ENCODE measurements at regions not wholly inside any gene's neighbourhood (a gene's known extent, or its start where the extent isn't known, plus 50 kb on each side); places are given as distances from the start of the nearest gene placed in this dataset.
"Not testable (repeated sequence)": the region's sequence is repeated elsewhere in the genome, so short reads cannot be mapped to it uniquely, and the experiment has no call there.

DNA sequence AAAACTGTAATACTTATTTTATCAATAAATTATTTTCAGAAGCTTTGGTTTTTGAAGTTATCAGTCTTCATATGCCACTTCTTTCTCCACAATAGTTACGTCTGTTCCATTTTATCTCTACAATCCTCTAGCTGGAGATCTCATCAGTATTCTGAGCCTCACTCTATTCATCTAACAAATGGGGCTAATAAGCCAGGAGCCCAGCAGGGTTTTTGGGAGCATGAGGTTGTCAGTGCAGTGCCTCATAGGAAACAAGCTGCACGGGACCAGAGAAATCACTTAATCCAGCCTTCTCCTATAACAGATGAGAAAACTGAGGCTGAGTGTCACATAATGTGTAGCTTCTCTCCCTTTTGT is 501.9 kb upstream of the RGS6 start:
- no peak for DNase-seq (ENCODE audit: low spot score)

DNA sequence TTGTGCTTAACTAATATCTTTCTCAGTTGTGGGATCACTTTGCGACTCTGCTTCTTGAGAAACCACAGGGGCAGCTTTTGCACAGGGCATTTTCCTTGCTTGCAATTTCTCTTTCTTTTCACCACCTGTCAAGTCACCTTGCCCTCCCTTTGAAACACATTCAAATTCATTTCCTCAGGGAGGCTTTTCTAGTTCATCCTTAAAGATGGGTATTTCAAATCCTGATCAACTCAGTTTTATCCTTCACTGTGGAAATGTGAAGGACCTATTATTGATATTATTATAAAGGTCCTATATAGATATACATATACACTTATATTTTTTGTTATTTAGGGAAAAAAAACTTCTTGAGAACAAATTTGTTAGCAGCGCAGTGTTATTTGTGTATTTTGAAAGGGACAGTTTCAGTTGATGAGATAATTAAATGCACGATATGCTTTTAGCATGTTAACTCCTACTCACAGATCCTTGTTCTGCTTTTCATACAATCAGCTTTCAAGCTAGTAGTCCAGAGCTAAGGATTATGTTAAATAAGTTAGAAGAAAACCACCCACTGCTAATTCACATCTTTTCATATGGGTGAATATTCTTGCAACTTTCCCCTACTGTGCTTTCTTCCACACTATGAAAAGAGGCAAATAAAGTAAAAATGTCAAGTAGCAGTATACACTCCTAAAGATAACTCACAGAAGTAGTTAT is 501.4 kb upstream of the RGS6 start:
- DNase-seq (ENCODE audit: low spot score) = no peak

DNA sequence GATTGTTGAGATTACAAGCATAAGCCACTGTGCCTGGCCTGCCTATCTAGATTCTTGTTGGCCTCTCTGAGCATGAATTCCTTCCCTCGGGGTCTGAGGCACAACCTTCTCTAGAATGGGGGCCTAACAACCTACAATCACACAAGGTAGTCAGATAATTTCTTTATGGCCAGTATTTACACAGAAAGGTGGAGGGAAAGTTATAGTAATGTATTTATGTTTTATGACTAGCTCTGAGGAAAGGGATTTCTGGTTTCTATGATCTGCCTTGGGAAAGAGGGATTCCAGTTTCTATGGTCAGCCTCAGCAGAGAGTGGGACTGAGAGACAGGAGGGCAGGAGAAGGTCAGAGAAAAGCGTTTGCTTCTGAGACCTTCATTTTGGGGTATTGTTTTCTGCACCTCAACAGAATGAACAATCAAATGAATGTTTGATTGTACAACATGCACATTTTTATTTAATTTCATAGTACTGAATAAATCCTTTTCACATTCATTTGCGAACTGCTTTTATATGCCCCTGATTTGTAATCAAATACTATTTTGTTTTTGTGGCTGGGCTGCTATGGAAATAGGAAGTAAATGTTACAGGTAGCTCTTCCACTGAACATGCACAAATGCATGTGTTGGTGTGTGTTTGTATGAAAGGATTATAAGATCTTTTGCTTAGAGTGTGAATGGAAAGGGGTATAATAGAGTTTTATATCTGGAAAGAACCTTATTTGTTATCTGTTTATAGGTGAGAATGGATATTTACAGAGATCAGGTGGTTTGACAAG is 499.7 kb upstream of the RGS6 start:
- DNase-seq (ENCODE audit: low spot score) = no peak

DNA sequence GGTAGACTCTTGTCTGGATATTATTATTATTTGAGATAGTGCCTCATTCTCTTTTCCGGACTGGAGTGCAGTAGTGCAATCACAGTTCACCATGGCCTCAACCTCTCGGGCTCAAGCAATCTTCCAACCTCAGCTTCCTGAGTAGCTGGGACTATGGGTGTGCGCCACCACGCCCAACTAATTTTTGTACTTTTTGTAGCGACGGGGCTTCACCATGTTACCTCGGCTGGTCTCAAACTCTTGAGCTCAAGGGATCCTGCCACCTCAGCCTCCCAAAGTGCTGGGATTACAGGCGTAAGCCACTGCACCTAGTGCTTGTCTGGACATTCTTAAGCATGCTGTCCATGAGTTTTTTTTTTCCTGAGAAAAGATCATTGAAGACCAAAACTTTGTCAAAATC is 498.9 kb upstream of the RGS6 start:
- DNase-seq (ENCODE audit: low spot score) = no peak

DNA sequence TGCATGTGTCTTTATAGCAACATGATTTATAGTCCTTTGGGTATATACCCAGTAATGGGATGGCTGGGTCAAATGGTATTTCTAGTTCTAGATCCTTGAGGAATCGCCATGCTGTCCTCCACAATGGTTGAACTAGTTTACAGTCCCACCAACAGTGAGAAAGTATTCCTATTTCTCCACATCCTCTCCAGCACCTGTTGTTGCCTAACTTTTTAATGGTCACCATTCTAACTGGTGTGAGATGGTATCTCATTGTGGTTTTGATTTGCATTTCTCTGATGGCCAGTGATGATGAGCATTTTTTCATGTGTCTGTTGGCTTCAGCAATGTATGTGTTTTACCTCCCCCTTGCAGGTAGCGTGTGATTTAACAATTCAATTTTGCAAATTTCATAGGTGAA is 496.6 kb upstream of the RGS6 start:
- DNase-seq (ENCODE audit: low spot score) = not testable (repeated sequence)

DNA sequence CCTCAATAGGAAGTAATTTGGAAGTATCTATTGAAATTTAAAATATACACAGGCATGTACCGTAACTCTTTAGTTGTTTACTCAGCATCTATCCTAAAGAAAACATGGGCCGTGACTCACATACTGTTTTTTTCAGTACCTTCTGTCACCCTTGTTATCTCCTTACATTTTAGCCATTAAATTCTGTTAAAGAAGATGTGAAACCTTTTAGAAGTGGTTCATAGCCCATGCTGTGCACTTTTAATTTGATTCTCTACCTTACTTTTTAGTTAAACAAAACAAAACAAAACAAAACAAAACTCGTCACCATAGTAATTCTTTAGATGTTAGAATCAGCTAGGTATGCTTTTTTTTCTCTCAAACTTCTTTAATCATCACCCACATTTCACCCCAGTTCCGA is 494.4 kb upstream of the RGS6 start:
- no peak for DNase-seq (ENCODE audit: low spot score)

DNA sequence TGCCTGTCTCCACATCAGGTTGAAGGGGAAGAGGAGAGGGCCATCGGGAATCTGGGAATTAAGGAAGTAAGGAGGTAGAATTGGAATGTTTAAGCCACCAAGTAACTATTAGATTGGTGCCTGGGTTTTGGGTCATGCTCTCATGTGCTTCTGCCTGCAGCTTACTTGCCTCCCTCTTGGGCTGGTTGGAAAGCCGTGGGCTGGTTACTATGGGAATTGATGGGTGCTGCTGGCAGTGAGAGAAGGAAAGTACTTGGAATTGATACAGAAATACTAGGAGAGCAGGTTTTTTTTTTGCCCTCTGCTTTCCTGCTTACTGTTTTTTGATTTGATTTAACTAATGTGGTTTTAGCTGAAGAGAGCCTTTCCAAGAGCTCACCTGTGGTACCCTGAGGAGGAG is 493.5 kb upstream of the RGS6 start:
- no peak for DNase-seq (ENCODE audit: low spot score)

DNA sequence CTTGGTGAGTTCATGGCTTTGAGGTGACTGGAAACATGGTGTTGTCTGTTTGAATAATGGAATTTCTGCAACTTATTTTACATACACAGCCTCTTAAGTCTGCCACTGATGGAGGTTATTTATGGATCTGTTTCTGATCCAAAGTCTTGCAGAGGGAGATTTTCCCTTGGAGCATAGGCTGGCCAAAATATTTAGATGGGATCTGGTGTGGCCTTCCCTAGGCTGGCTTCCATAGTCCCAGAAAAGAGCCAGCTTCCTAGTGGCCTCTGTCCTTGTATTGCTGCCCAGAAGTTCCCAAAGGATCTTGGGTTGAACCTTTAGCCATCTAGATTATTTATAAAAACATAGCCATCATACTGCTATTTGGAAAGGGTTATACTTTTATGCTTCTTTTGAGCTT is 491.1 kb upstream of the RGS6 start:
- no peak for DNase-seq (ENCODE audit: low spot score)

DNA sequence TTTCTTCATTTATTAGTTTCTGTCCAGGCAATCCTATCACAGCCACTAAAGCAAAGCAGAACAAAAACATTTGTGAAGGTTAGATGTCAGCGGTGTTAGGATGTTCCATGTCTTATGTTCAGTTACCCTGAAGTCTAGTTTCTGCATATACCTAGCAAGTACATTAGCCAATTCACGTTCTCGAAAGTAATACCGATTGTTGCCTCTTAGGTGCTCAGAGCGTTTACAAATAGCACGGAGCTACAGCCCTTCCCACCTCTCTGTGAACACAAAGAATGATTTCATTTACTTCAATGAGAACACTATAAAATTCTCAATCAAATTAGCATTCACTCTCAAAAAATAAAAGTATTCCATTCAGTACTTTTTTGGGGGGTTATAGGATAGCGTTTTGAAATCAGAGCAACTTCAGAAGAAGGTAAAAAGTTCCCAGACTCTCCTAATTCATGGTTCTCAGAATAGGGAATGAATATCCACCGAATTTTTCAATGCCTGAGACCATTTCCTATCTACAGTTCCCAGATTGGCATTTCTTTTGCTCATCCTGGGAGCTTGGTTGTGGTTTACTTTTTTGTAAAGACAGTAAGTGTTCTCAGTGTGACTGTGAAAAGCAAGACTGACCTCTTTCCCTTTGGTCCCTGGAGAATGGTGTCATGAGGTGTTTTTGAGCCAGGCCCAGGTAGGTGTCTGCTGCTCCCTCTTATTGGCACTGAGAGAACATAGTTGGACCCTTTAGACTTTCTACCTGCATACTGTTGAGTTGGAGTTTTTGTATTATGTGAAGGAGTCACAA is 488.0 kb upstream of the RGS6 start:
- DNase-seq (ENCODE audit: low spot score) = no peak

DNA sequence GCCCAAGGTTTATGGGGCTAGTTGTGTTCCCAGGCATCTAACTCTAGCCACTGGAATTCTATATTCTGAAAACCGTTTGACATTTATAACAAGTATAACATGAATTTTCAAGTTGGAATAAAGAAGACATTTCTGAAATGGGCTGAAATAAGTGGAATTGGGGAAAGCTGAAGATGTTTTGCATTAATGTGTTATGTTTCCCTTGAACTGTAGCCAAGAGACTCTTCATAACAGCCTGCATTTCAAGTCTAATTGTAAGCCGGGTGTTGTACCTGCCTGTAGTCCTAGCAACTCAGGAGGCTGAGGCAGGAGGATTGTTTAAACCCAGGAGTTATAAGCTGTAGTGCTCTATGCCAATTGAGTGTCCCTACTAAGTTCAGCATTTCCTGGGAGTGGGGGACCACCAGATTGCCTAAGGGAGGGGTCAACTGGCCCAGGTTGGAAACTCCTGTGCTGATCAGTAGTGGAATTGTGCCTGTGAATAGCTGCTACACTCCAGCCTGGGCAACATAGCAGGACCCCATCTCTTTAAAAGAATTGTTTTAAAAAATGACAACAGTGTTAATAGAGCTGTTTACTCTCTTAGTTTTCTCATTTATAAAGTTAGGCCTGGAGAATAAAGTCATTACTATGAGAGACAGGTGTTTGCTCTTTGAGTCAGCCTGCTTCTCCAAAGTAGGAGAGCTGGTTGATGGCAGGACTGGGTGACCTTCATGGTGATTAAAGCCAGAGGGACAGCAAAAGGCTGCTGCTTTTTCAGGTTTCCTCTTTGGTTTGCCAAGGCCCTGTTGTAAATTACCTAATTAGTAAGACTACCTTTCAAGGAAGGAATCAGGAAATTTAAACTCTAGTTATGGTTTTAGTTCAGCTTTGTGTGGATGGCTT is 483.6 kb upstream of the RGS6 start:
- no peak for DNase-seq (ENCODE audit: low spot score)

DNA sequence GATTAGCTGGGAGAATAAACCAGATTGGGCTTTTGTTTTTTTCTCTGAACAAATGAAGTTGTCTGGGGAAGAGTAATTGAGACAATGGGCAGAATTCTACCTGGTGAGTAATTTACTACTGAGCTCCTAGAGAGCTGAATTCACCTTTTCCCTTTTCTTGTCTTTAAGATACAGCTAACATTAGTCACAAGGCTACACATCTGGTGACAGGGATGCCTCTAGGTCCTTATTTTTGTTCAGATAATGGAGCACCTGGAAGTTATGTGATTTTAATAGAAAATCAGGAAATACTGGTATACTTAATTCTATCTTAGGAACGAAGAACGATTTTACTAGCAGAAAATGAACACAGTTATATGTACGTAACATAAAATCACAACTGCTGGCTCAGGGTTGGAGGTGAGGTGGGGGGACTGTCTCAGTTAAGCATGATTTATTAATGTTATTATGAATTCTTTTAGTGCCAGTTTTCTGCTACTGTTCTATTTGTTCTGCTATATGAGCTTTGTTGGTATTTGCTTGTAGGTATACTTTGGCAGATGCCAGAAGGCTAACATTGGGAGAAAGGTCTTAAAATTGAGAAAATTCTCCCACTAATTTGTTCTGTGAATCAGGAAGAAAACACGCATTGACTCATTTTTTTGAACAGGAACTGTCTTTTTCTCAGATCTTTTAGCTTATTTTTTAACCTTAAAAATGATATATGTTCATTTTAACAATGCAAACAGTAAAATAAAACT is 482.7 kb upstream of the RGS6 start:
- DNase-seq (ENCODE audit: low spot score) = no peak

DNA sequence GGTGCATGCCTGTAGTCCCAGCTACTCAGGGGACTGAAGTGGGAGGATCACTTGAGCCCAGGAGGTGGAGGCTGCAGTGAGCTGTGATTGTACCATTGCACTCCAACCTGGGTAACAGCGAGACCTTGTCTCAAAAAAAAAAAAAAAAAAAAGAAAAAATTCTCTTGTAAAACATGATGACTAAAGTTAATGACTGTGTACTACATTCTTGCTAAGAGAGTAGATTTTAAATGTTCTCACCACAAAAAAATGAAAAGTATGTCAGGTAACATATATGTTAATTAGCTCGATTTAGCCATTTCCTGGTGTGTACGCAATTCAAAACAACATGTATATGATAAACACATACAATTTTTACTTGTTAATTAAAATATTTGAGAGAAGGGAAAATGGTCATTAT is 480.7 kb upstream of the RGS6 start:
- DNase-seq (ENCODE audit: low spot score) = no peak

DNA sequence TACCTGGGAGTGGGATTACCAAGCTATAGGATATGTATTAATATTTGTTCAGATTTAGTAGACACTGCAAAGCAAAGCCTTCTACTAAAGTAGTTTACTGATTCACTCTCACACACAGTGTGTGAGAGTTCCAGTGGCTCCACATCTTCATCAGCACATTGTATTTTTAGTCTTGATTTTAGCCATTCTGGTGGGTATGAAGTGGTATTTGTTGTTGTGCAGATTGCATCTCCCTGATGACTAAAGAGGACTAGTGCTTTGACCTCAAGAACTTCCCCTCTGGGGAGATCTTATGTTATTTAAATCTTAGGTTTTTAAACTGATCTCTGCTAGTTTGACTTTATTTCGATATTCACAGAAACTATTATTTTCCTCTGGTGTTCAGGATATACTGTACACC is 479.7 kb upstream of the RGS6 start:
- no peak for DNase-seq (ENCODE audit: low spot score)

DNA sequence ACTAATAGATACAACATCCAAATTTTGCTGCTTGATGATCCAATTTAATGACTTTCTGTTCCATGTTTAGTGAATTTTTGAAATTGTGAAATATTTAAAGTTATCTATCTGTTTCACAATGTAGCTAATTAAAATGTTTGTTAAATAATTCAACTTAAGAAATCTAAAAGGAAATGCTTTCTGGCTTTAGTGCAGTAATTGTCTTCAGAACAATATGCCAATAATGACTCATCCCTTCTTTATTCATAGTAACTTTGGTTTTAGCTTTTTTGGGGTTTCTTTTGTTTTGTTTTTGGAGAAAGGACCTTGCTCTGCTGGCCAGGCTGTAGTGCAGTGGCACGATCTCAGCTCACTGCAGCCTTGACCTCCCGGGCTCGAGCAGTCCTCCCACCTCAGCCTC is 479.2 kb upstream of the RGS6 start:
- no peak for DNase-seq (ENCODE audit: low spot score)

DNA sequence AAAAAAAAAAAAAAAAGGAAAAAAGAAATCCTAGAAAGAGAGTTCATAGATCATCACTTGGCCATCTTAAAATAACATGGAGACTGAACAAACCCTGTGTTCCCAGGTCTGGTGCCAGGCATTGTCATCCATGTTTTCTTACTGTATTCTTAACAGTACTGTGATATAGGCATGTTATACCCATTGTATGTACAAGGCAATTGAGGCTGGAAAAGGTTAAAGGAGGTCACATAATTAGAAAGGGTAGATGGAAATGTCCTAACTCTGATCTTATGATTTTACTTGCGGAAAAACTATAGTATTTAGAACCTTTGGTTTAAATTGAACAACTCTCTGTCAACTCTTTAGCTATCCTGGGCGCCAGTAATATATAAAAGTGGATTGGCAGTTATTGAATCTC is 478.2 kb upstream of the RGS6 start:
- DNase-seq (ENCODE audit: low spot score) = no peak

DNA sequence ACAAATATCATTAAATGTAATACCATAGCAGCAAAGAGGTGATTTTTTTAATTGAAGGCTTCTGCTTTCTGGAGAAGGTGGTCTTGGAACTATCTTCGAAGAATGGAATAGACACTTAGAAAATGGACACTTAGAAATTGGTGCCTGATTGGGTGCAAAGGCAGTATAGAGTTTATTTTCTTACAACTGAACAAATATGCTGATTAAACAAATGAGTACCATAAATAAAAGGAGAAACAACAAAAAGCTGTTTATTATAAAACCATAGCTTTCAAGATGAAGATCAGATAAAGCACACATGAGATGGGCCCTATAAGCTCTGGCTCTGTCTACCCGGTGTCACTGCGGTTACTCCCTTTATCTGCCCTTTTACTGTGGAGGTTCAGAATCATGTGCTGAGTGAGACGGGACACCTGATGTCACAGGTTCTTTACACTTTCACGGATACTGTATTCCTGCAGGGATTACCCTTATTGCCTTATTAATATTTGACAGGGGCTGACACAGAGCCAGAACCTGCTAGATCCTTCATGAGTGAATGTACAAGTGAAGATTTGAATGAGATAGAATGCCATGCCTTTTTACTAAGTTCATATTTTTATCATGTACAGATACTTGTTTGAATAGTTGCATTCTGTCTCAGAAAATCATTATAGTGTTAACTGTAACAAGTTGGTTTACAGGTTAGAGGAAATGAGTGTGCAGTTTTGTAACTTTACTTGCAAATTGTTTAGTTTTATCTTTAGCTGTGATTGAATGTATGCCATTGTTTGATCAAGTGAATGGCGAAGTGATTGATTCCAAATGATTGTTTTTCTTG is 477.5 kb upstream of the RGS6 start:
- no peak for DNase-seq (ENCODE audit: low spot score)

DNA sequence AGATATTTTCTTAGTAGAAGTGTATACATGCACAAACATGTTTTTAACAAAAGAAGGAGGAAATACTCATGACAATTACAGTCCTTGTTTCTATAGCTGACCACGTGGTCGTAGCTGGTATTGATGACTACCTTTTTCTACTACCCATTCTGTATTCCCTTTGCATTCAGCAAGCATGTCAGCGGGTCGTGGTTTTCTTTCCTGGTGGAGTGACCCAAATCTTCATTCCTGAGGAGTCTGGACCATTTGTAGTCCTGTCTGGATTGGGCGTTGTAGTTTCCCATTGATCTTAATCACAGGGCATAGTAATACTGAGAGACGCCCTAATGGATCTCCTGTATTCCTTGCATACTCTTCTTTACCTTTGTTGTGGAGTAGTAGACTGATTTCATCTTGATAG is 472.1 kb upstream of the RGS6 start:
- no peak for DNase-seq (ENCODE audit: low spot score)

DNA sequence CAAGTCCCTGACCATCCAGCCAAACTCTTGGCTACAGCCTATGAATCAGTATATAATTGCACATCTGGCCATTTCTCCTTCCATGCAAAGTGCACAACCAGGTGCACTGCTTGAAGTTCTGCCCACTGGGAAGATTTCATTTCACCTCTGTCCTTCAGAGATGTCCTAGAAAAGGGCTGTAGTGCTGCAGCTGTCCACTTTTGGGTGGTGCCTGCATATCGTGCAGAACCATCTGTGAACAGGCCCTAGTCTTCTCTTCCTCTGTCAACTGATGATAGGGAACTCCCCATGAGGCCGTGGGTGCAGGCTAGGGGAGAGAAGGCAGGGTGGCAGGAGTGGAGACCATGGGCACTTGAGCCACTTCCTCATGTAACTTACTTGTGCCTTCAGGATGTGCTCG is 470.6 kb upstream of the RGS6 start:
- not testable (repeated sequence) for DNase-seq (ENCODE audit: low spot score)

DNA sequence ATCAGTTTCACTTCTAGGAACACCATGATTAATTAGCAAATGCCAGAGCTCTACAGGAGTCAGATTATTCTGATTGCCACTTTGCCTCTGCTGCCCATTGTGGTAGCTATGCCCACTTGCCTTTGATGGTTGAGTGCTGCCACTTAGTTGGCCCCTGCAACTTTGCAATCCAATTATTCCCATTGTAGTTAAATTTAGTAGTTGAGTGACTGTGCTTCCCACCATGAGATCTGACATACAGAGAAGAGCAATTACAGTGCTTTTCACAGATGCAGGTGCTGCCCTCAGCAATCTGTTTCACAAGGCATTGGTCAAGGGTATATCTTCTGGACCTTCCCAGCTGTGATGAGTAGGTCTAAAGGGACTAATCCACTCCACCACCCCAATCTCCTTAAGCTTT is 468.4 kb upstream of the RGS6 start:
- DNase-seq (ENCODE audit: low spot score) = no peak

DNA sequence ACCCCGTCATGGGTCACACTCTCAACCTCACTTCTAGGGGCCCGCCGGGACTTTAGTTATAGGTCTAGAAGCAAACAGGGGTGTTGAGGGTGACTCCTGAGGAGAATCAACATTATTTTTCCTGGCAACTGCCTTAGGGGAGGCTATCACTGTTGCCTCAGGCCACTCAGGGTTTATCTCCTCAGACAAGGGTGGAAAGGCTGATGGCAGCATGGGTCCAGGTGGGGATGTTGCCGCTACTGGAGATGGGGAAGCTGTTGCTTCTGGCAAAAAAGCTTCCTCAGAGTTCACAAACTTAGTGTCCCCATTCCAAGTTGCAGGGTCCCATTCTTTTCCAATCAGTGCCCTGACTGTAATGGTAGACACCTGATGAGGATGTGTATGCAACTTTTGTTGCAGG is 467.4 kb upstream of the RGS6 start:
- no peak for DNase-seq (ENCODE audit: low spot score)

Data from SK-N-DZ (cell line).